Right lobe of liver (tissue), 6 donors: ENCODE measurements at regions not wholly inside any gene's neighbourhood (a gene's known extent, or its start where the extent isn't known, plus 50 kb on each side); places are given as distances from the start of the nearest gene placed in this dataset.

Experiments
- ATAC-seq, 4 donors: fragments of 200-7000 bp; cut with Tn5 transposase; one replicate each; pipeline ENCODE4 v1.9.1; 2020; ENCODE audit warnings: mild to moderate bottlenecking in 4 of 4, moderate library complexity in 4 of 4
- DNase-seq, 3 donors: peaks; one replicate each; pipeline ENCODE4 v3.0.0-alpha.2; 2020
- H3K27ac ChIP-seq, 3 donors: fragments of 200-600 bp; one replicate each; pipeline ENCODE4 v1.8.0; 2022
- H3K27me3 ChIP-seq, 2 donors: fragments of 200-600 bp; one replicate each; pipeline ENCODE4 v1.8.0; 2022
- H3K36me3 ChIP-seq, 4 donors: fragments of 200-600 bp; sonication (generic) in 1 of 4; one replicate each; pipeline versions ENCODE4 v1.5.1 to v1.8.0; 2017 to 2022; ENCODE audit warnings: control low read depth in 1 of 4
- H3K4me1 ChIP-seq, 4 donors: fragments of 200-600 bp; sonication (generic) in 1 of 4; one replicate each; pipeline versions ENCODE4 v1.5.1 to v1.8.0; 2017 to 2022; ENCODE audit warnings: control low read depth in 1 of 4
- H3K4me3 ChIP-seq, 3 donors: fragments of 200-600 bp; one replicate each; pipeline ENCODE4 v1.8.0; 2022
- H3K9me3 ChIP-seq, 4 donors: fragments of 200-600 bp; sonication (generic) in 1 of 4; one replicate each; pipeline versions ENCODE4 v1.5.1 to v1.8.0; 2017 to 2022; ENCODE audit warnings: control low read depth in 1 of 4
- POLR2A ChIP-seq: fragments of 450-650 bp; IDR thresholded peaks from one replicate; pipeline ENCODE4 v1.6.1; 2017; ENCODE audit warnings: antibody characterized with exemption, mild to moderate bottlenecking
- WGBS: methylation state at CpG from one replicate; pipeline ENCODE4 v1.1.6; 2018; ENCODE audit warnings: low coverage, low lambda C conversion rate; ENCODE audit not compliant: insufficient coverage; ENCODE audit errors: missing lambda C conversion rate; 5-methylcytosine and 5-hydroxymethylcytosine counted together
- intact Hi-C, 2 donors: fragments of 100-400 bp; cut with DNase I; formaldehyde crosslinking; loops; one replicate each; pipeline versions ENCODE4 v1.11.2 to v1.14.1; 2022
- TF ChIP-seq, protein P1 (sequence below), 4 donors: fragments of 200-600 bp in 3 of 4; fragments of 450-650 bp in 1 of 4; IDR thresholded peaks; one replicate each; pipeline versions ENCODE4 v1.5.1 to v1.8.0; 2016 to 2022; ENCODE audit warnings: antibody characterized with exemption in 4 of 4, mild to moderate bottlenecking in 2 of 4
- donor health status: DM: no; HTN: yes; CAD: no.
- donor health status: DM: no; HTN: no; CAD: no.
- donor health status: DM: no; HTN: no; CAD: no.
- donor health status: DM: no; HTN: yes; CAD: no.
- donor health status: DM: no; HTN: yes; CAD: no.

DNA sequence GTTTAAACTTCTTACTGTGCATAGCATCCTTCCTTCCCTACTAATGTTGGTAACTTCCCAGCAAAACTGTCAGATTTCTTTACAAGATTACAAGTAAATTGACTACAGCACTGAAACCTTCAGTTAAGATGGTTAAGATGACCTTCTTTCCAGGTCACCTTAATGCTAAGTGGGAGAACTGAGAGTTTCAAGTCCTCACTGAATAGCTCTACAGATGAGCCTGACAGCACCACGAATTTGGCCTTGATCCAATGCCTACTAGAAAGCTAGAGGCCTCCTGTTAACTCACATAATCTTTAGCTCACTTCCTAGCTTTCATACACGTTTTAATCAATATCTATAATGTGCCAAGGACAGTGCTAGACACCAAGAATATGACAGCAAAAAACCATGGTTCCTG, 276.0 kb upstream of the PLD5 start:
- Histone ChIP-seq H3K4me3 (no peak overlapping the region), H3K27me3 (no peaks in the 10 kb centered on the region), H3K27ac (no peak overlapping the region), H3K9me3 (no peaks in the 10 kb centered on the region), H3K4me1 (no peaks in the 10 kb centered on the region), H3K36me3 (no peaks in the 10 kb centered on the region)
- DNase-seq (no peak), ATAC-seq (no peak)
- WGBS = 20% methylated on average over 2 of the region's 2 CpGs
- TF ChIP-seq POLR2A = no peak
- TF ChIP-seq, protein P1, sequence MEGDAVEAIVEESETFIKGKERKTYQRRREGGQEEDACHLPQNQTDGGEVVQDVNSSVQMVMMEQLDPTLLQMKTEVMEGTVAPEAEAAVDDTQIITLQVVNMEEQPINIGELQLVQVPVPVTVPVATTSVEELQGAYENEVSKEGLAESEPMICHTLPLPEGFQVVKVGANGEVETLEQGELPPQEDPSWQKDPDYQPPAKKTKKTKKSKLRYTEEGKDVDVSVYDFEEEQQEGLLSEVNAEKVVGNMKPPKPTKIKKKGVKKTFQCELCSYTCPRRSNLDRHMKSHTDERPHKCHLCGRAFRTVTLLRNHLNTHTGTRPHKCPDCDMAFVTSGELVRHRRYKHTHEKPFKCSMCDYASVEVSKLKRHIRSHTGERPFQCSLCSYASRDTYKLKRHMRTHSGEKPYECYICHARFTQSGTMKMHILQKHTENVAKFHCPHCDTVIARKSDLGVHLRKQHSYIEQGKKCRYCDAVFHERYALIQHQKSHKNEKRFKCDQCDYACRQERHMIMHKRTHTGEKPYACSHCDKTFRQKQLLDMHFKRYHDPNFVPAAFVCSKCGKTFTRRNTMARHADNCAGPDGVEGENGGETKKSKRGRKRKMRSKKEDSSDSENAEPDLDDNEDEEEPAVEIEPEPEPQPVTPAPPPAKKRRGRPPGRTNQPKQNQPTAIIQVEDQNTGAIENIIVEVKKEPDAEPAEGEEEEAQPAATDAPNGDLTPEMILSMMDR (IDR thresholded peaks at IDR 0.05) = no peak
- intact Hi-C loops = no loop called here

DNA sequence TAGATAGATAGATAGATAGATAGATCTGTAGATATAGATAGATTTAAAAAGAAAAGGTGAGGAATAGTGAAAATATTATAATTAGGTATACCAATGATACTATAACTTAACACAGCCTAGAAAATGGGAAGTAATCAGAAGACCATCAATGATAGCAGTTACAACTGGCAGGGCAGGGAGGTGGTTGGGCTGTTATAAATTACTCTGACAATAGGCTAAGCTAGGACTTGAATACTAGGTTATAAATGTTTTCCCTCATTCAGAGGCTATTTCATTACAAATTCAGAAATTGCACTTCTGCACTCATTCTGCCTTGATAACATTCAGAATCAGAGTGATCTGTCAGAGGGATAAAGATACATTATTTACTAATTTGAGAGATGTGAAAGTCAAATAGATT, 273.4 kb upstream of the PLD5 start:
- no peaks in the 10 kb centered on the region for H3K9me3 ChIP-seq
- no peaks in the 10 kb centered on the region for H3K36me3 ChIP-seq
- no peak overlapping the region for H3K4me3 ChIP-seq
- intact Hi-C loops = no loop called here
- DNase-seq (no peak), ATAC-seq (no peak)
- no peaks in the 10 kb centered on the region for H3K27me3 ChIP-seq
- TF ChIP-seq POLR2A = no peak
- TF ChIP-seq, protein P1 (IDR thresholded peaks at IDR 0.05) = no peak
- no peaks in the 10 kb centered on the region for H3K4me1 ChIP-seq
- H3K27ac ChIP-seq = no peak overlapping the region

DNA sequence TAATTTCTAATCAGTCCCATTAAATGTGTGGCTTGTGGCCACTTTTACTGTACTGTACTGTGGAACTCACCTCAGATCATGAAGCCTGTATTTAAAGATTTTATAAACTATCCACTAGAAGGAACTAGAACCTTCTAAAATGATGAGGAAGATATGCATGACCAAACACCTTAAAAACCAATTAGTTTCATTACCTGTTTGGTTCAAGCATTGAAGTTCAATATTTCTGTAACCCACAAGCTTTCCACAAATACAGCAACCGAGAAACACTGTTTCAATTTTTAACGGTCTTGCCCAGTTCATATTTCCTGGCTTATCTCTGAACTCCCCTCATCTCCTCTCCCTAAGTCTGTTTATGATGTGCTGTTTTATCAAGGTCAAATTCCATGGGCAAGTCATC, 264.3 kb upstream of the PLD5 start:
- intact Hi-C loops = no loop called here
- no peak overlapping the region for H3K27ac ChIP-seq
- H3K27me3 ChIP-seq = no peaks in the 10 kb centered on the region
- H3K4me3 ChIP-seq = no peak overlapping the region
- H3K4me1 ChIP-seq = no peaks in the 10 kb centered on the region
- no peaks in the 10 kb centered on the region for H3K9me3 ChIP-seq
- DNase-seq (no peak), ATAC-seq (no peak)
- H3K36me3 ChIP-seq = no peaks in the 10 kb centered on the region
- TF ChIP-seq, protein P1 (IDR thresholded peaks at IDR 0.05) = no peak
- TF ChIP-seq POLR2A = no peak
- WGBS = 20% methylated on average over 2 of the region's 2 CpGs

DNA sequence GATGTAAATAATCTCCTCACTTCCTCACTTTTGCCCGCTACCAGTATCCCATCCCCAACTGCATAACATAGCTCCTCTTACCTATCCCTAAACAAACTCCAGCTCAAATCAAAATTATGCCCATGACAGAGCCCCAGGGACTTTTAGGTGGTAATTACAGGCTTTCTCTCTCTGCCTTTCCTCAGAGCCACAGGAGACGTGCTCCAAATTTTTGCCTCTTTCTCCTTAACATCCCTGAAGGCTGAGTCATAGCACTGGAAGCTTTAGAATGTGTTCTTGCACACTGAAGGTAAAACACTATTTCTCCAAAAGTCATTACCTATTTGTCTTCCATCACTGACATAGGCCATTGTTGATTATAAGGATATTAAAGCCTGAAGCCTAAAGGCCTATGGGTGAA, 263.5 kb upstream of the PLD5 start:
- no peaks in the 10 kb centered on the region for H3K27me3 ChIP-seq
- H3K4me3 ChIP-seq = no peak overlapping the region
- no peak for TF ChIP-seq POLR2A
- TF ChIP-seq, protein P1 (IDR thresholded peaks at IDR 0.05) = no peak
- H3K36me3 ChIP-seq = no peaks in the 10 kb centered on the region
- H3K9me3 ChIP-seq = no peaks in the 10 kb centered on the region
- DNase-seq (no peak), ATAC-seq (no peak)
- intact Hi-C loops = no loop called here
- no peaks in the 10 kb centered on the region for H3K4me1 ChIP-seq
- WGBS = 65% methylated on average over 2 of the region's 2 CpGs
- H3K27ac ChIP-seq = no peak overlapping the region

DNA sequence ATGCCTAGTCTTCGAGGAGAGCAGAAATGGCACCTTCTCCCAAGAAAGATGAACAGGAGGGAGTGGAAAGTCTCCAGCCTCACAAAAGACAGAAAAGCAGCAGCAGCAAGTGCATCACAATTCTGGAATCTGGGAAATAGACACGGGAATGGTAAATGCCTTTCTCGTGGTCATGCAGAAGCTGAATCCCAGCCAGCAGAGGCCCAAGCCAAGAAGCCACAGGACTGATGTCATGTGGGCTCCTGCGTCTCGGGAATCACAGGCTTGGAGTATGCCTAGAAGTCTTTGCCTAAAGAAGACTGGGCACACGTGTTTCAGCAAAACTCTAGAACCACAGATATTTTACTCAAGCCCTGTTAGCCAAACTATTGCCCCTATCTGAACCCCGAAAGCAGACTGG, 260.3 kb upstream of the PLD5 start:
- no peaks in the 10 kb centered on the region for H3K36me3 ChIP-seq
- DNase-seq (no peak), ATAC-seq (no peak)
- H3K4me3 ChIP-seq = no peak overlapping the region
- no peaks in the 10 kb centered on the region for H3K27me3 ChIP-seq
- H3K9me3 ChIP-seq = no peaks in the 10 kb centered on the region
- 40% methylated on average over 7 of the region's 7 CpGs for WGBS
- intact Hi-C loops = no loop called here
- TF ChIP-seq, protein P1 (IDR thresholded peaks at IDR 0.05) = no peak
- TF ChIP-seq POLR2A = no peak
- H3K27ac ChIP-seq = no peak overlapping the region
- H3K4me1 ChIP-seq = no peaks in the 10 kb centered on the region
